Cardiac muscle cell (in vitro differentiated cells and primary cell): ENCODE measurements at regions not wholly inside any gene's neighbourhood (a gene's known extent, or its start where the extent isn't known, plus 50 kb on each side); places are given as distances from the start of the nearest gene placed in this dataset.
A peak's percentile ranks its signal among the peaks of the same experiment; 100 is the strongest.

Experiments
- DNase-seq, 2 donors: peaks; one replicate each; pipeline versions ENCODE4 v3.0.0 to v3.0.0-alpha.2; 2010 to 2017; ENCODE audit warnings: low read depth in 1 of 2, low spot score in 1 of 2
- H3K27ac ChIP-seq: fragments of 200-600 bp; sonication (generic); 2 replicates; pipeline ENCODE4 v1.5.1; 2016
- H3K27me3 ChIP-seq: fragments of 200-600 bp; sonication (generic); 2 replicates; pipeline ENCODE4 v1.6.0; 2016; ENCODE audit warnings: control low read depth
- H3K36me3 ChIP-seq: fragments of 200-600 bp; sonication (generic); 2 replicates; pipeline ENCODE4 v1.5.1; 2016; ENCODE audit warnings: control low read depth
- H3K4me1 ChIP-seq: fragments of 200-600 bp; sonication (generic); 2 replicates; pipeline ENCODE4 v1.8.1; 2017; ENCODE audit warnings: low read depth, mild to moderate bottlenecking, mixed run types
- H3K4me3 ChIP-seq: fragments of 200-600 bp; sonication (generic); 2 replicates; pipeline ENCODE4 v1.5.1; 2016; ENCODE audit warnings: mild to moderate bottlenecking
- H3K9me3 ChIP-seq: fragments of 200-600 bp; sonication (generic); 2 replicates; pipeline ENCODE4 v1.5.1; 2017; ENCODE audit warnings: low read depth, mild to moderate bottlenecking, control low read depth
- CTCF ChIP-seq: IDR thresholded peaks from 2 replicates; pipeline ENCODE4 v1.5.1; 2012; ENCODE audit warnings: low read depth, mild to moderate bottlenecking, low read length

- no peaks in the 10 kb centered on the region for H3K36me3 ChIP-seq
- no peak for TF ChIP-seq CTCF
- no peak for DNase-seq
- no peak overlapping the region for H3K27ac ChIP-seq
- H3K4me1 ChIP-seq = no peaks in the 10 kb centered on the region
- no peaks in the 10 kb centered on the region for H3K27me3 ChIP-seq
- no peak overlapping the region for H3K4me3 ChIP-seq
- no peaks in the 10 kb centered on the region for H3K9me3 ChIP-seq
Observed at GRCh38 chr1:192937128-192937527, 122.0 kb downstream of the UCHL5 start.

- H3K27ac ChIP-seq = no peak overlapping the region
- H3K27me3 ChIP-seq = no peaks in the 10 kb centered on the region
- no peaks in the 10 kb centered on the region for H3K36me3 ChIP-seq
- no peak for DNase-seq
- TF ChIP-seq CTCF = no peak
- H3K9me3 ChIP-seq = no peaks in the 10 kb centered on the region
- no peaks in the 10 kb centered on the region for H3K4me1 ChIP-seq
- H3K4me3 ChIP-seq = no peak overlapping the region
Observed at GRCh38 chr1:192939440-192939839, 119.7 kb downstream of the UCHL5 start.

GRCh38 chr1:192940658-192941057 lies 118.5 kb downstream of the UCHL5 start:
- no peak for DNase-seq
- H3K9me3 ChIP-seq = no peaks in the 10 kb centered on the region
- no peak overlapping the region for H3K4me3 ChIP-seq
- H3K27me3 ChIP-seq = no peaks in the 10 kb centered on the region
- no peak for TF ChIP-seq CTCF
- no peaks in the 10 kb centered on the region for H3K36me3 ChIP-seq
- no peaks in the 10 kb centered on the region for H3K4me1 ChIP-seq
- H3K27ac ChIP-seq = no peak overlapping the region

GRCh38 chr1:192941722-192942411 lies 117.3 kb downstream of the UCHL5 start:
- Histone ChIP-seq H3K36me3 (no peaks in the 10 kb centered on the region), H3K27me3 (no peaks in the 10 kb centered on the region), H3K27ac (no peak overlapping the region), H3K9me3 (no peaks in the 10 kb centered on the region), H3K4me1 (no peaks in the 10 kb centered on the region), H3K4me3 (no peak overlapping the region)
- TF ChIP-seq CTCF = no peak
- no peak for DNase-seq

GRCh38 chr1:192943108-192943507 lies 116.1 kb downstream of the UCHL5 start:
- Histone ChIP-seq H3K9me3 (no peaks in the 10 kb centered on the region), H3K4me1 (no peaks in the 10 kb centered on the region), H3K4me3 (no peak overlapping the region), H3K36me3 (no peaks in the 10 kb centered on the region), H3K27ac (no peak overlapping the region), H3K27me3 (no peaks in the 10 kb centered on the region)
- TF ChIP-seq CTCF = no peak
- peak in 1 of 2 donors; percentile 78 for DNase-seq
